Embryonic facial prominence (tissue), 1 donor: ENCODE measurements at regions not wholly inside any gene's neighbourhood (a gene's known extent, or its start where the extent isn't known, plus 50 kb on each side); places are given as distances from the start of the nearest gene placed in this dataset.
"Not testable (repeated sequence)": the region's sequence is repeated elsewhere in the genome, so short reads cannot be mapped to it uniquely, and the experiment has no call there.

Experiments used
- DNase-seq: peaks from one replicate; pipeline ENCODE4 v3.0.0-alpha.2; 2016; ENCODE audit errors: extremely low spot score

GRCh38 chr7:49665963-49666362 lies 107.5 kb upstream of the VWC2 start:
- not testable (repeated sequence) for DNase-seq

- DNase-seq = no peak
These were observed 106.7 kb upstream of the VWC2 start for GRCh38 chr7:49666764-49667163.

- DNase-seq = no peak
These were observed 104.2 kb upstream of the VWC2 start for GRCh38 chr7:49669285-49669684.

GRCh38 chr7:49669692-49670260 lies 103.7 kb upstream of the VWC2 start:
- no peak for DNase-seq

GRCh38 chr7:49670991-49671390 lies 102.4 kb upstream of the VWC2 start:
- DNase-seq = no peak

GRCh38 chr7:49692516-49692915 lies 80.9 kb upstream of the VWC2 start:
- DNase-seq = no peak

GRCh38 chr7:49695971-49696370 lies 77.5 kb upstream of the VWC2 start:
- no peak for DNase-seq

- no peak for DNase-seq
These were observed 72.6 kb upstream of the VWC2 start for GRCh38 chr7:49700841-49701240.

GRCh38 chr7:49702099-49702498 lies 71.3 kb upstream of the VWC2 start:
- no peak for DNase-seq

- DNase-seq = no peak
These were observed 70.1 kb upstream of the VWC2 start for GRCh38 chr7:49703337-49703736.

- no peak for DNase-seq
These were observed 69.6 kb upstream of the VWC2 start for GRCh38 chr7:49703881-49704280.

GRCh38 chr7:49706106-49706505 lies 67.3 kb upstream of the VWC2 start:
- DNase-seq = no peak

- DNase-seq = no peak
These were observed 65.5 kb upstream of the VWC2 start for GRCh38 chr7:49707891-49708290.

GRCh38 chr7:49708590-49708989 lies 64.8 kb upstream of the VWC2 start:
- no peak for DNase-seq

GRCh38 chr7:49711072-49711723 lies 62.2 kb upstream of the VWC2 start:
- DNase-seq = not testable (repeated sequence)

GRCh38 chr7:49714182-49714581 lies 59.3 kb upstream of the VWC2 start:
- no peak for DNase-seq

- no peak for DNase-seq
These were observed 58.0 kb upstream of the VWC2 start for GRCh38 chr7:49715486-49715885.

GRCh38 chr7:49717547-49717946 lies 55.9 kb upstream of the VWC2 start:
- DNase-seq = no peak

GRCh38 chr7:49718760-49719159 lies 54.7 kb upstream of the VWC2 start:
- DNase-seq = no peak

- DNase-seq = no peak
These were observed 52.0 kb upstream of the VWC2 start for GRCh38 chr7:49721441-49721840.
